Suppressor macrophage treated with lipopolysaccharide for 1 hour (primary cell): ENCODE measurements at regions not wholly inside any gene's neighbourhood (a gene's known extent, or its start where the extent isn't known, plus 50 kb on each side); places are given as distances from the start of the nearest gene placed in this dataset.
A peak's percentile ranks its signal among the peaks of the same experiment; 100 is the strongest.

Experiments used
- DNase-seq, 3 donors: peaks; one replicate each; pipeline ENCODE4 v3.0.0-alpha.2; 2020 to 2022

- no peak for DNase-seq
These were observed 1596.6 kb downstream of the SLITRK5 start for GRCh38 chr13:89267734-89268133.

- no peak for DNase-seq
These were observed 1598.6 kb downstream of the SLITRK5 start for GRCh38 chr13:89269737-89270136.

- DNase-seq: no peak
These were observed 1599.6 kb downstream of the SLITRK5 start for GRCh38 chr13:89270736-89271135.

- DNase-seq: no peak
These were observed 1608.2 kb downstream of the SLITRK5 start for GRCh38 chr13:89279374-89279773.

DNA sequence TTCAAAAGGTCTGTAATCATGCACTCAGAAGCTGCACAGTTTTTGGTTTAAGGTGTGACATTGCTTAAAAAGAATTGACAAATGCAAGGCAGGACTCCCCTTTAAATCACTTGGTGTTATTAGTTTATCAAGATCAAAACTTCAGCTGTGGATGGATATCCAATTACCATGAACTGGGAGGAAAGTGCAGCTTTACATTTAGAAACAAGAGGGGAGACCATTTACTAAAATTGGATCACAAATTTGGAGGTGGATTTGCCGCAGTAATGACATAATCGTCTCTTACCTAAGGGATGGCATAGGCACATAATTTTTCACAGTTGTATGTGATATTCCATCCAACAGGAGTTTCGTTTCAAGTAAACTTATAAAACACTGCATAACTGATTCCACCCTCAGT lies 1610.2 kb downstream of the SLITRK5 start:
- no peak for DNase-seq

DNA sequence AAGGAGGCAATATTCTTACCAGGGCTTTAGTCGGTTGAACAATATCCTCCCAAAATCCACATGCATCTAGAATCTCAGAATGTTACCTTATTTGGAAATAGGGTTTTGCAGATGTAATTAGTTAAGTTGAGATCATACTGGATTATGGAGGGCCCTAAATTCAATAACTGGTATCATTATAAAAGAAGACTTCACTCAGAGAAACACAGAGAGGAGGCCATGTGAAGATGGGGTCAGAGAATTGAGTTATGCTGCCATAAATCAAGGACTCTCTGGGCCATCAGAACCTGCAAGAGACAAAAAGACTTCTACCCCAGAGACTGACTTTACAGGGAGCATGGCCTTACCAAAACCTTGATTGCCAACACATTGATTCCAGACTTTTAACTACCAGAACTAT lies 1611.1 kb downstream of the SLITRK5 start:
- no peak for DNase-seq

DNA sequence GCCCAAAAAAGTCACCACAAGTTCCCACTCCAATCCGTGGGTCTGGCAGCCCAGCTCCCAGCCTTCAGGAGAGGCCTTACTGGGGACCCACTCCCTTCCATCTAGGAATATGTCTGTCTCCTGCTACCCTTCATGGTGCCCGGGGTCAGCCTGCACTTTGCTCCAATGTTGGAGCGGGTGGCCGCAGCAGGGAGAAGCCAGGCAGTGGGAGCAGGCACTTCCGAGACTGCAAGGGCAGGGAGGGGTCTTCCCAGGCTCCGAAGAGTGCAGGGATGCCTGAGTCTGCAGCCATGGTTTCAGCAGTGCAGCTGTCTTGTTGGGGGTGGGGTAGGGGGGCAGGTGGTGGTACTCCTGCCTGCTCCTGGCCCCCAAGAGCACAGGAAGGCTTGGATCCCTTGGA lies 1616.2 kb downstream of the SLITRK5 start:
- DNase-seq: no peak

- no peak for DNase-seq
These were observed 1623.1 kb downstream of the SLITRK5 start for GRCh38 chr13:89294115-89294867.

GRCh38 chr13:89307278-89307677 lies 1636.1 kb downstream of the SLITRK5 start:
- DNase-seq: no peak

DNA sequence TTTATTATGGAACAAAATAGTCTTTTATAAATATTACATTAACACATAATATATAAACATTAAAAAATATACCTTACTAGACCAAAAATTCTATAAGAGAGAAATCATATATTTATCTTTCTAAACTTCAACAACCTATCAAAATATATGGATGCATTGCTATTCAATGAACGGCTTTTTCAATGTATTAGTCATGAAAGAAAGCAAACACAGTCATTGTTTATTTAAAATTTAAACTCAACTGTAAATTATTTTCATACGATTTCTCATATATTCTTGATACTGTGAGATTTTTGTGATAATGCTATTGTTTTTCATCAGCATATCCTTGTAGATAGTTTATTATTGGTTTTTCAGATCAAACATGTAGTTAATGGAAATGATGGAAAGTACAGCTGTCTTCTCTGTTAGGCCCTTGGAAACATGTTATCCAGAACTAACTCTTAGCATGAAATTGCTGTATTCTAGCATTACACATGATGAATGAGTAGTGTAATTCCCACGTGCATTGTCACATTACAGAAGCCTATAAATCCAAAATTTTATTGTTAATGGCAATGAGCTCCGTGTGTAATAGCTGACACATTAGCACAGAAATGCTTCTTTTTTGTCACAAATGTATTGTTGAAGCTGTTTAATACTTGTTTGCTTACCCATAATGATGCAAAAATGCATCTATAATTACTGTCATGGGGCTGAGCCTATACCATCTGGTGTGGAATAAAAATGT lies 1639.9 kb downstream of the SLITRK5 start:
- no peak for DNase-seq

DNA sequence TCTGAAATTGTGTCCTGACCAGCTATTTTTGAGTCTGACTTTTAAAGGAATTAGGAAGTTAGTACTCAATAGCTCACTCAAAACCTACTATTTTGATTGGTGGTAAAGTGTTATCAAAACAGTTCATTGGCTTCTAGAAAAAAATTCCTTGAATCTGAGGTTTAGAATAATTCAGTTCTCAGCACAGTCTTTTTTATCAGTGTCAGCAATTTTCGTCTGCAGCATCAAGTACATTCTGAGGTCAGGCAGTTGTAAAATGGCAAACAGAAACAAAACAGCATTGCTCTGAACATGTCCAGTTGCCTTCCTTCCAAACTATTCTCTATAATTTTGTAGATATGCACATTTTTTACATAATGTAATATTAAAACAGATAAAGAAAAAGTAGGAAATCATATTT lies 1644.1 kb downstream of the SLITRK5 start:
- no peak for DNase-seq

GRCh38 chr13:89322466-89322865 lies 1651.3 kb downstream of the SLITRK5 start:
- no peak for DNase-seq

- DNase-seq: no peak
These were observed 1653.4 kb downstream of the SLITRK5 start for GRCh38 chr13:89324582-89324981.

GRCh38 chr13:89343165-89343564 lies 1672.0 kb downstream of the SLITRK5 start:
- DNase-seq: no peak

DNA sequence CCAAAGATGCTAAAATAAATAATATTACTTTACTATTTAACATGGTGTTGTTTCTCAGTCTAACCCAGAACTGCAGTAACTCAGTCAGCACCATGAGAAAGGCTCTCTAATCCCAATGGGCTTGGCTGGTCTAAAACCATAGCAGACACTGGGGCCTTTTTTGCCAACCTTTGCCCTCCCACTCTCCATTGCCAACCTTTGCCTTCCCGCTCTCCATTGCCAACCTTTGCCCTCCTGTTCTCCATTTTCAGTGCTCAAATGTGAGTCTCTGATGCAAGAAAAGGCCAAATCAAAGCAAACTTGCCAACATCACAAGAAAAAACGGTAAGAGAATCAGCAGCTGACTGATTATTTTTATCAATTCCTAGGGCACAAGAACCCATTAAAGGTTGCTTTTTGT lies 1681.2 kb downstream of the SLITRK5 start:
- DNase-seq: no peak

DNA sequence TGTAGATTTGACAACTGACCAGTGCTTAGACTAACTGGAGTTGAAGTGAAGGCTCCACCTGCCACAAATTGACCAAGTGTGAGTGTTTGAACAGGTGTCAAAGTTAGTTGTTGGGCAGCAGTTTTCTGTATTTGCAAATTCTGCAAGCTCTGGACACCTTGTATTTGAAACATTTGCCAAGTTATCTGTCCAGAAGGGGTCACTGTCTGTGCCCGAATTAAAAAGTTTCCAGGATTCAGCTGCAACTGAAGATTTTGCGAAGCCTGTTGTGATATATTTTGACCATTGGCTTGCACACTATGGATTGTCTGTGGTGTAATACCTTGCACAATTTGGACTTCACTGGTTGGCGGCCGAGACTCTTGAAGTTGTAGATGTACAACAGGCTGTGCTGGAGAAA lies 1690.7 kb downstream of the SLITRK5 start:
- peak in 2 of 3 donors; percentile 1 to 4 for DNase-seq

- DNase-seq: no peak
These were observed 1692.0 kb downstream of the SLITRK5 start for GRCh38 chr13:89363144-89363543.

DNA sequence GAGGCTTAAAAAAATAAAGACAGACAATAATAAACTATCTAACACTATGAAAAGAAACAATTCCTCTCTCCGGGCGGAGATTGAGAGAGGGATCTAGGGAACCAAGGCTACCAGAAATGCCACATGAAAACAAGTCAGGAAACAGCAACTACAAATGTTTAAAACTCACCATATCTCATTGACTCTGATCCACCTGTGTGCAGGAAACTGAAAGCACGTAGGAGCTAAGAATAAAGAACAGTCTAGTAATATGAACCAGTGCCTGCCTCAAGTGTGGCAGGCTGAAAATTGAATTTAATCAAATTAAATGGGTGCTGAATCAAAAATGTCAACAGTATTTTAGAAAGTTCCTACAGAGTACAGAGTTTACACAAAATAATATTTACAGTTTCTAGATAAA lies 1701.0 kb downstream of the SLITRK5 start:
- no peak for DNase-seq

DNA sequence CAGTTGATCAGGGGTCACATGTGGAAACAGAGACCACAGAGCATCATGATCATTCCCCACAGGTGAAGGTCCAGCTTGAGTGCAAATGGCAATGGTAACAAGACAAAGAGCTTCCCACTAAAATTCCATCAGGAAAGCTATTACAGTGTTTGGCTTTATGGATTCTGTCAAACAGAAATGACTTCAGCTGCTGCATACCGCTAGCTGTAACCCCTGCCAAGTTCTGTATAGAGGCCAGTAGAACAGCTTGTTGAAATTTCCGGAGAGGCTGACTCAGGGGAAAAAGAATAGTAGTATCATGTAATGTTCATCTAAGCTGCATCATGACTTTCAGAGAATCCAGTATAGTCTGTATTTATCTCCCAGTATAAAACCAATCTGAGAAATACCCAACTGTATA lies 1704.7 kb downstream of the SLITRK5 start:
- no peak for DNase-seq

- no peak for DNase-seq
These were observed 1708.9 kb downstream of the SLITRK5 start for GRCh38 chr13:89380101-89380500.

GRCh38 chr13:89382981-89383380 lies 1711.8 kb downstream of the SLITRK5 start:
- no peak for DNase-seq

- no peak for DNase-seq
These were observed 1712.7 kb downstream of the SLITRK5 start for GRCh38 chr13:89383891-89384290.

- no peak for DNase-seq
These were observed 1722.7 kb downstream of the SLITRK5 start for GRCh38 chr13:89393758-89394304.

- DNase-seq: peak; percentile 79 to 96 (median 95)
These were observed 1730.1 kb downstream of the SLITRK5 start for GRCh38 chr13:89401264-89401675.
